ENCODE measurements at regions not wholly inside any gene's neighbourhood (a gene's known extent, or its start where the extent isn't known, plus 50 kb on each side); places are given as distances from the start of the nearest gene placed in this dataset.

- DNase-seq (ENCODE audit: low read depth in 2 of 2) = no peak
These were observed 180.5 kb upstream of the NR5A2 start for GRCh38 chr1:199847021-199847420.

- no peak for DNase-seq (ENCODE audit: low read depth in 2 of 2)
These were observed 175.9 kb upstream of the NR5A2 start for GRCh38 chr1:199851439-199852140.

- DNase-seq (ENCODE audit: low read depth in 2 of 2) = no peak
These were observed 172.7 kb upstream of the NR5A2 start for GRCh38 chr1:199854686-199855321.

- no peak for DNase-seq (ENCODE audit: low read depth in 2 of 2)
These were observed 171.9 kb upstream of the NR5A2 start for GRCh38 chr1:199855580-199855979.

GRCh38 chr1:199856216-199856780 is 171.2 kb upstream of the NR5A2 start:
- no peak for DNase-seq (ENCODE audit: low read depth in 2 of 2)

- no peak for DNase-seq (ENCODE audit: low read depth in 2 of 2)
These were observed 170.4 kb upstream of the NR5A2 start for GRCh38 chr1:199857108-199857507.

GRCh38 chr1:199857516-199857915 is 170.0 kb upstream of the NR5A2 start:
- DNase-seq (ENCODE audit: low read depth in 2 of 2) = no peak

- no peak for DNase-seq (ENCODE audit: low read depth in 2 of 2)
These were observed 169.3 kb upstream of the NR5A2 start for GRCh38 chr1:199858171-199858570.

- DNase-seq (ENCODE audit: low read depth in 2 of 2) = no peak
These were observed 168.7 kb upstream of the NR5A2 start for GRCh38 chr1:199858856-199859255.

- DNase-seq (ENCODE audit: low read depth in 2 of 2) = no peak
These were observed 168.0 kb upstream of the NR5A2 start for GRCh38 chr1:199859491-199859933.

- no peak for DNase-seq (ENCODE audit: low read depth in 2 of 2)
These were observed 166.3 kb upstream of the NR5A2 start for GRCh38 chr1:199861020-199861795.

GRCh38 chr1:199862047-199862446 is 165.5 kb upstream of the NR5A2 start:
- no peak for DNase-seq (ENCODE audit: low read depth in 2 of 2)

GRCh38 chr1:199866210-199866617 is 161.3 kb upstream of the NR5A2 start:
- no peak for DNase-seq (ENCODE audit: low read depth in 2 of 2)

GRCh38 chr1:199867601-199868000 is 159.9 kb upstream of the NR5A2 start:
- DNase-seq (ENCODE audit: low read depth in 2 of 2) = no peak

- DNase-seq (ENCODE audit: low read depth in 2 of 2) = no peak
These were observed 158.7 kb upstream of the NR5A2 start for GRCh38 chr1:199868777-199869176.

- no peak for DNase-seq (ENCODE audit: low read depth in 2 of 2)
These were observed 152.2 kb upstream of the NR5A2 start for GRCh38 chr1:199875337-199875736.

GRCh38 chr1:199875856-199876255 is 151.7 kb upstream of the NR5A2 start:
- no peak for DNase-seq (ENCODE audit: low read depth in 2 of 2)

GRCh38 chr1:199877526-199878384 is 149.8 kb upstream of the NR5A2 start:
- no peak for DNase-seq (ENCODE audit: low read depth in 2 of 2)

GRCh38 chr1:199878823-199879222 is 148.7 kb upstream of the NR5A2 start:
- DNase-seq (ENCODE audit: low read depth in 2 of 2) = no peak

- DNase-seq (ENCODE audit: low read depth in 2 of 2) = no peak
These were observed 128.9 kb upstream of the NR5A2 start for GRCh38 chr1:199898654-199899053.

- no peak for DNase-seq (ENCODE audit: low read depth in 2 of 2)
These were observed 126.2 kb upstream of the NR5A2 start for GRCh38 chr1:199901341-199901740.
